OCI-LY3 (cell line): ENCODE measurements at regions not wholly inside any gene's neighbourhood (a gene's known extent, or its start where the extent isn't known, plus 50 kb on each side); places are given as distances from the start of the nearest gene placed in this dataset.

Source experiments
- H2AFZ ChIP-seq: fragments of 200-600, 300-600 bp; shearing (Covaris generic); 2 replicates; pipeline ENCODE4 v1.6.0; 2014; ENCODE audit warnings: antibody characterized with exemption, low read depth, low read length
- H3K27ac ChIP-seq: fragments of 200-600, 300-600 bp; sonication (generic); 2 replicates; pipeline ENCODE4 v1.5.1; 2014; ENCODE audit warnings: mild to moderate bottlenecking, low read length, moderate library complexity, mixed read lengths
- H3K27me3 ChIP-seq: fragments of 200-600, 300-600 bp; sonication (generic); 2 replicates; pipeline ENCODE4 v1.6.1; 2014; ENCODE audit warnings: low read depth, low read length, mixed read lengths
- H3K36me3 ChIP-seq: fragments of 200-600, 300-600 bp; sonication (generic); replicated peaks from 2 replicates; pipeline ENCODE3; 2014; ENCODE audit warnings: low read depth, low read length, mixed read lengths
- H3K4me1 ChIP-seq: fragments of 300-600, 200-600 bp; sonication (generic); 2 replicates; pipeline ENCODE4 v1.6.1; 2014; ENCODE audit warnings: low read length, mixed read lengths
- H3K4me2 ChIP-seq: fragments of 200-600, 300-600 bp; sonication (generic); 2 replicates; pipeline ENCODE4 v1.6.1; 2014; ENCODE audit warnings: low read length, mixed read lengths
- H3K4me3 ChIP-seq: fragments of 300-600, 200-600 bp; sonication (generic); 2 replicates; pipeline ENCODE4 v1.5.1; 2014; ENCODE audit warnings: antibody characterized with exemption, mild to moderate bottlenecking, low read length, moderate library complexity
- H3K79me2 ChIP-seq: fragments of 300-600, 200-600 bp; shearing (Covaris generic); 2 replicates; pipeline ENCODE4 v1.6.1; 2014; ENCODE audit warnings: mild to moderate bottlenecking, low read length, mixed read lengths
- H3K9ac ChIP-seq: fragments of 300-600, 200-600 bp; shearing (Covaris generic); 2 replicates; pipeline ENCODE4 v1.6.0; 2014; ENCODE audit warnings: mild to moderate bottlenecking, low read length, moderate library complexity
- H3K9me3 ChIP-seq: fragments of 200-600, 300-600 bp; shearing (Covaris generic); 2 replicates; pipeline ENCODE4 v1.6.1; 2014; ENCODE audit warnings: low read length, mixed read lengths; ENCODE audit not compliant: insufficient read depth
- H4K20me1 ChIP-seq: fragments of 200-600, 300-600 bp; sonication (generic); 2 replicates; pipeline ENCODE4 v1.6.1; 2016; ENCODE audit warnings: low read length, mixed read lengths; ENCODE audit not compliant: insufficient read depth
- EZH2phosphoT487 ChIP-seq: fragments of 200-600 bp; shearing (Covaris generic); IDR thresholded peaks from 2 replicates; pipeline ENCODE4 v1.6.1; 2018; ENCODE audit warnings: antibody characterized with exemption, mixed run types, low read depth
- TF ChIP-seq, protein P1 (sequence below): fragments of 200-600, 300-600 bp; sonication (generic); IDR thresholded peaks from 2 replicates; pipeline ENCODE4 v1.5.1; 2014; ENCODE audit warnings: antibody characterized with exemption, low read length, low read depth

DNA sequence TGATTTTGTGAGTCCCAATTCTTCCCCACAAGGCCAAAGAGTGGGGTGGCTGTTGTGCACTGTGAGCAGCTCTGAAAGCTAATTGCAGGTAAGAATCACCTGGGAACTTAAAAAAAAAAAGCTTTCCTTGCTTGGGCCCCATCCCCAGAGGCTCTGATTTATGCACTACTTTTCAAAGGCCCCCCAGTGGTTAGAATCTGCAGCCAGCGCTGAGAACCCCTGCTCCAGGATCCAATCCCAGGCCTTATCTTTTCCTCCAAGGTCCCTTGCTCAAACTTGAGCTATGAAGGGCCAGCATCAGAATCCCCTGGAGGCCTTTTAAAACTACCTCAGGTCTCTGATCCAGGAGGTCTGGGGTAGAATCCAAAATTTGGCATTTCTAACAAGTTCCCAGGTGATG, 156.8 kb downstream of the UXS1 start:
- H4K20me1 ChIP-seq, result no peaks in the 10 kb centered on the region
- TF ChIP-seq EZH2phosphoT487, result no peak
- TF ChIP-seq, protein P1, sequence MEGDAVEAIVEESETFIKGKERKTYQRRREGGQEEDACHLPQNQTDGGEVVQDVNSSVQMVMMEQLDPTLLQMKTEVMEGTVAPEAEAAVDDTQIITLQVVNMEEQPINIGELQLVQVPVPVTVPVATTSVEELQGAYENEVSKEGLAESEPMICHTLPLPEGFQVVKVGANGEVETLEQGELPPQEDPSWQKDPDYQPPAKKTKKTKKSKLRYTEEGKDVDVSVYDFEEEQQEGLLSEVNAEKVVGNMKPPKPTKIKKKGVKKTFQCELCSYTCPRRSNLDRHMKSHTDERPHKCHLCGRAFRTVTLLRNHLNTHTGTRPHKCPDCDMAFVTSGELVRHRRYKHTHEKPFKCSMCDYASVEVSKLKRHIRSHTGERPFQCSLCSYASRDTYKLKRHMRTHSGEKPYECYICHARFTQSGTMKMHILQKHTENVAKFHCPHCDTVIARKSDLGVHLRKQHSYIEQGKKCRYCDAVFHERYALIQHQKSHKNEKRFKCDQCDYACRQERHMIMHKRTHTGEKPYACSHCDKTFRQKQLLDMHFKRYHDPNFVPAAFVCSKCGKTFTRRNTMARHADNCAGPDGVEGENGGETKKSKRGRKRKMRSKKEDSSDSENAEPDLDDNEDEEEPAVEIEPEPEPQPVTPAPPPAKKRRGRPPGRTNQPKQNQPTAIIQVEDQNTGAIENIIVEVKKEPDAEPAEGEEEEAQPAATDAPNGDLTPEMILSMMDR, result no peak
- no peak overlapping the region for H3K27ac ChIP-seq
- no peak overlapping the region for H3K9ac ChIP-seq
- H3K4me1 ChIP-seq, result peaks cover 26% of the 10 kb centered on the region
- no peak overlapping the region for H3K4me3 ChIP-seq
- no peak overlapping the region for H2AFZ ChIP-seq
- peaks cover 6% of the 10 kb centered on the region for H3K36me3 ChIP-seq
- no peak overlapping the region for H3K4me2 ChIP-seq
- peaks cover 6% of the 10 kb centered on the region; the same call in 1 of the 2 replicates for H3K9me3 ChIP-seq
- H3K79me2 ChIP-seq, result no peaks in the 10 kb centered on the region
- H3K27me3 ChIP-seq, result no peaks in the 10 kb centered on the region

DNA sequence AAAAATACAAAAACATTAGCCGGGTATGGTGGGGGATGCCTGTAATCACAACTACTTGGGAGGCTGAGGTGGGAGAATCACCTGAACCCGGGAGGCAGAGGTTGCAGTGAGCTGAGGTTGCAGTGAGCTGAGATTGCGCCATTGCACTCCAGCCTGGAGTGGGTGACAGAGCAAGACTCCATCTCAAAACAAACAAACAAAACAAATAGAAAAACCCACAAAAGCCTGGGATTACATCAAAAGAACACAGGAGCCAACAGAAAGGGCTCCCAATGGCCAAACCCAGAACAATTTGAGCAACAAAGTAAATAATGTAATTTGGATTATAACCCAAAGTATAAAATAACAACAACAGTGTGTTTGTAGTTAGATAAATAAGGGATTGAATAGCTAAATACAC, 159.8 kb downstream of the UXS1 start:
- no peak for TF ChIP-seq EZH2phosphoT487
- TF ChIP-seq, protein P1, result no peak
- no peak overlapping the region for H2AFZ ChIP-seq
- H3K27me3 ChIP-seq, result no peaks in the 10 kb centered on the region
- H3K36me3 ChIP-seq, result peaks cover 6% of the 10 kb centered on the region
- no peak overlapping the region for H3K4me2 ChIP-seq
- H3K4me3 ChIP-seq, result no peak overlapping the region
- no peak overlapping the region for H3K9ac ChIP-seq
- no peaks in the 10 kb centered on the region for H4K20me1 ChIP-seq
- H3K79me2 ChIP-seq, result no peaks in the 10 kb centered on the region
- H3K4me1 ChIP-seq, result peaks cover 53% of the 10 kb centered on the region
- peaks cover 6% of the 10 kb centered on the region; the same call in 1 of the 2 replicates for H3K9me3 ChIP-seq
- no peak overlapping the region for H3K27ac ChIP-seq

DNA sequence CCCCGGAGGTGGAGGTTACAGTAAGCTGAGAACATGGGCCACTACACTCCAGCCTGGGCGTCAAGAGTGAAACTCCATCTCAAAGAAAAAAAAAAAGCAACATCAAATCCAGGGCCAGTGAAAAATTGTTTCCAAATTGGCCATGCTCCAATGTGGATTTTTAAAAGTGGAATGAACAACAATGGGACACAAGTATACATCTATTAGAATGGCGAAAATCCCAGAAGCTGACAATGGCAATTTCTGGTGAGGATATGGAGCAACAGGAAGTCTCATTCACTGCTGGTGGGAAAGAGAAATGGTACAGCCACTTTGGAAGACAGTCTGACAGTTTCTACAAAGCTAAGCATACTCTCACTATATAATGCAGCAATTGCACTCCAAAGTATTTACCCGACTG, 161.4 kb downstream of the UXS1 start:
- Histone ChIP-seq H3K79me2 (no peaks in the 10 kb centered on the region), H3K4me1 (peaks cover 67% of the 10 kb centered on the region), H3K27me3 (no peaks in the 10 kb centered on the region), H3K9ac (no peak overlapping the region), H2AFZ (no peak overlapping the region), H3K27ac (no peak overlapping the region), H3K4me2 (no peak overlapping the region), H3K4me3 (no peak overlapping the region), H4K20me1 (no peaks in the 10 kb centered on the region), H3K36me3 (peaks cover 6% of the 10 kb centered on the region), H3K9me3 (peaks cover 6% of the 10 kb centered on the region; the same call in 1 of the 2 replicates)
- TF ChIP-seq EZH2phosphoT487, result no peak
- TF ChIP-seq, protein P1, result no peak

DNA sequence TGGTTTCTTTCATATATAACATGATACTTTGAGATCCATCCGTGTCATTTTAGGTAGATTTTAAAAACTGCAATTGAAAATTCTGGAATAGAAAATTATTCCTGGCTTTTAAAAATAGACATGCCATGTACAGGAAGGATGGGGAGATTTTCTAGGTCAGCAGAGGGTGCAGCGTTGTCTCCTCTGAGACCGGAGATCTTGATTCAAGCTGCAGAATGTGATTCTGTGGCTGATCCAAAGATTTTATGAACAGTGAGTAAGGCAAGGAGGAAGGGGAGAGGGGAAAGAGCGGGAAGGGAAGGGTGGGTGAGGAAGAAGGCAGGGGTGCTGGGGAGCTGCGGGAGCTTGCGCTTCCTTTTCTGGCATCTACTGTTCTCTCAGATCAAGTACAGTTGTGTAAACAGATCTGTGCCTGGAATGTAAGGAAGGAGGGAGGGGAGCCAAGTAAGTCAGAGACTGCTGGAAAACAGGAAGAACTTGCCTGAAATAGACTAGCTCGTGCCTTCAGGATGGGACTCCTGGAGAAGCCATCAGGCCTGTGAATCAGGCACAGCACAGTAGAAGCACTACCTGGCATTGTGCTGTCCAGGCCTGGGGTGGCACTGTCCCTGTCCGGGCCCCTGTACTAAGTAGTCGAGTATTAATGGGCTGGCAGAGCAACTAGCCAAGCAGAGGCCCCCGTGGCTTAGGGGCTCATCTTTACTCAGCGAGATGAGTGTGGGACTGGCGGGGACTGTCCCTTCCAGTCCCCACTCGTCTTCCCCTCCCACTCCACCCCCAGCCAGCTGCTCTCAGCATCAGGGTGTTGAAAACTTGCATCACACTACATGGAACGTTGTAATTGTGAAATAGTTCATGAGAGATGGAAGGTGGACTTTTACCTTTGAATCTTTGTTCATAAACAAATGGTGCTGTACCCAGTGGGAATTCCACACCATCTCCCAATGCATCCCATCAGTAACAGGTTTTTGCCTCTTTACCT, 163.5 kb downstream of the UXS1 start:
- H3K4me3 ChIP-seq, result peak overlapping the region; percentile 57
- peak overlapping the region; percentile 69 for H3K9ac ChIP-seq
- peaks cover 55% of the 10 kb centered on the region for H3K4me1 ChIP-seq
- peaks cover 6% of the 10 kb centered on the region for H3K36me3 ChIP-seq
- TF ChIP-seq EZH2phosphoT487, result no peak
- TF ChIP-seq, protein P1, result no peak; the same call in 1 of the 2 replicates
- no peaks in the 10 kb centered on the region for H4K20me1 ChIP-seq
- no peaks in the 10 kb centered on the region for H3K79me2 ChIP-seq
- peak overlapping the region; percentile 89 for H3K27ac ChIP-seq
- peak overlapping the region; percentile 68 for H3K4me2 ChIP-seq
- no peaks in the 10 kb centered on the region for H3K27me3 ChIP-seq
- peaks cover 6% of the 10 kb centered on the region; the same call in 1 of the 2 replicates for H3K9me3 ChIP-seq
- H2AFZ ChIP-seq, result no peak overlapping the region
